Muscle of leg (tissue), 3 donors: ENCODE measurements at regions not wholly inside any gene's neighbourhood (a gene's known extent, or its start where the extent isn't known, plus 50 kb on each side); places are given as distances from the start of the nearest gene placed in this dataset.
A peak's percentile ranks its signal among the peaks of the same experiment; 100 is the strongest.
"Not testable (repeated sequence)": the region's sequence is repeated elsewhere in the genome, so short reads cannot be mapped to it uniquely, and the experiment has no call there.

Source experiments
- DNase-seq: peaks from one replicate; pipeline ENCODE4 v3.0.0; 2013
- H3K27ac ChIP-seq: one replicate; pipeline ENCODE4 v1.5.1; 2013; ENCODE audit warnings: mild to moderate bottlenecking, low read length, control low read depth
- H3K27me3 ChIP-seq: one replicate; pipeline ENCODE4 v1.6.1; 2013; ENCODE audit warnings: low read length; ENCODE audit not compliant: control insufficient read depth, insufficient read depth
- H3K36me3 ChIP-seq: one replicate; pipeline ENCODE4 v1.6.1; 2013; ENCODE audit warnings: low read length; ENCODE audit not compliant: control insufficient read depth, insufficient read depth
- H3K4me1 ChIP-seq: one replicate; pipeline ENCODE4 v1.6.1; 2013; ENCODE audit warnings: low read length; ENCODE audit not compliant: control insufficient read depth, insufficient read depth
- H3K4me3 ChIP-seq: one replicate; pipeline ENCODE4 v1.5.1; 2013; ENCODE audit warnings: low read length, control low read depth
- H3K9me3 ChIP-seq: replicated peaks from 2 replicates; pipeline ENCODE4 v1.6.1; 2013; ENCODE audit warnings: low read depth, low read length; ENCODE audit not compliant: control insufficient read depth
- whole genome bisulfite sequencing: methylation state at CpG from one replicate; pipeline ENCODE4 v1.1.5; 2013; ENCODE audit warnings: missing lambda C conversion rate; ENCODE audit not compliant: insufficient coverage; 5-methylcytosine and 5-hydroxymethylcytosine counted together

GRCh38 chr6:76562371-76562770 lies 489.9 kb upstream of the IMPG1 start:
- H3K27ac ChIP-seq, H3K4me3 ChIP-seq, DNase-seq, H3K4me1 ChIP-seq, H3K9me3 ChIP-seq, H3K27me3 ChIP-seq, H3K36me3 ChIP-seq: not testable (repeated sequence)
- no CpG with 5 or more reads among the region's 4 CpGs for WGBS

- not testable (repeated sequence) for H3K36me3 ChIP-seq, H3K4me3 ChIP-seq, H3K9me3 ChIP-seq
These were observed 488.6 kb upstream of the IMPG1 start for GRCh38 chr6:76560851-76561755.

GRCh38 chr6:76553256-76553655 lies 480.8 kb upstream of the IMPG1 start:
- peak; percentile 87 for DNase-seq

More at GRCh38 chr6:76560851-76561755, 488.6 kb upstream of the IMPG1 start:
- H3K27ac ChIP-seq, H3K27me3 ChIP-seq, H3K4me1 ChIP-seq, DNase-seq: not testable (repeated sequence)
- WGBS = 20% methylated on average over 2 of the region's 9 CpGs

GRCh38 chr6:76552268-76552667 lies 479.8 kb upstream of the IMPG1 start:
- Histone ChIP-seq H3K9me3 (no peaks in the 10 kb centered on the region), H3K36me3 (no peaks in the 10 kb centered on the region), H3K4me3 (no peak overlapping the region), H3K27me3 (no peaks in the 10 kb centered on the region), H3K4me1 (no peaks in the 10 kb centered on the region), H3K27ac (no peak overlapping the region)
- peak; percentile 3 for DNase-seq
- WGBS = no CpG with 5 or more reads among the region's 4 CpGs

More at GRCh38 chr6:76553256-76553655, 480.8 kb upstream of the IMPG1 start:
- no peak overlapping the region for H3K27ac ChIP-seq
- H3K27me3 ChIP-seq = no peaks in the 10 kb centered on the region
- no peak overlapping the region for H3K4me3 ChIP-seq
- no peaks in the 10 kb centered on the region for H3K9me3 ChIP-seq
- H3K4me1 ChIP-seq = no peaks in the 10 kb centered on the region
- no peaks in the 10 kb centered on the region for H3K36me3 ChIP-seq

GRCh38 chr6:76533661-76534060 lies 461.2 kb upstream of the IMPG1 start:
- H3K4me1 ChIP-seq = no peaks in the 10 kb centered on the region
- no CpG with 5 or more reads among the region's 4 CpGs for WGBS
- peaks cover 4% of the 10 kb centered on the region for H3K9me3 ChIP-seq

GRCh38 chr6:76532647-76533046 lies 460.2 kb upstream of the IMPG1 start:
- Histone ChIP-seq H3K36me3 (no peaks in the 10 kb centered on the region), H3K27me3 (no peaks in the 10 kb centered on the region), H3K9me3 (peaks cover 4% of the 10 kb centered on the region), H3K27ac (no peak overlapping the region), H3K4me1 (no peaks in the 10 kb centered on the region), H3K4me3 (no peak overlapping the region)
- WGBS = 71% methylated on average over 2 of the region's 2 CpGs
- DNase-seq = no peak

More at GRCh38 chr6:76533661-76534060, 461.2 kb upstream of the IMPG1 start:
- Histone ChIP-seq H3K27ac (no peak overlapping the region), H3K36me3 (no peaks in the 10 kb centered on the region), H3K4me3 (no peak overlapping the region), H3K27me3 (no peaks in the 10 kb centered on the region)
- no peak for DNase-seq

GRCh38 chr6:76518443-76518842 lies 446.0 kb upstream of the IMPG1 start:
- Histone ChIP-seq H3K9me3 (no peaks in the 10 kb centered on the region), H3K27me3 (no peaks in the 10 kb centered on the region), H3K4me1 (no peaks in the 10 kb centered on the region), H3K36me3 (no peaks in the 10 kb centered on the region), H3K27ac (no peak overlapping the region), H3K4me3 (no peak overlapping the region)
- DNase-seq = no peak

GRCh38 chr6:76516924-76517323 lies 444.5 kb upstream of the IMPG1 start:
- Histone ChIP-seq H3K27me3 (no peaks in the 10 kb centered on the region), H3K4me1 (no peaks in the 10 kb centered on the region), H3K9me3 (no peaks in the 10 kb centered on the region), H3K27ac (no peak overlapping the region), H3K36me3 (no peaks in the 10 kb centered on the region), H3K4me3 (no peak overlapping the region)
- 67% methylated on average over 1 of the region's 4 CpGs for WGBS
- DNase-seq = no peak

- H3K4me1 ChIP-seq = no peaks in the 10 kb centered on the region
- no peak overlapping the region for H3K27ac ChIP-seq
- no peaks in the 10 kb centered on the region for H3K36me3 ChIP-seq
- no peaks in the 10 kb centered on the region for H3K9me3 ChIP-seq
- no peak for DNase-seq
- no peak overlapping the region for H3K4me3 ChIP-seq
- no peaks in the 10 kb centered on the region for H3K27me3 ChIP-seq
These were observed 438.0 kb upstream of the IMPG1 start for GRCh38 chr6:76510489-76510888.

GRCh38 chr6:76509397-76509796 lies 436.9 kb upstream of the IMPG1 start:
- DNase-seq = peak; percentile 53

GRCh38 chr6:76506808-76507207 lies 434.3 kb upstream of the IMPG1 start:
- H3K36me3 ChIP-seq = no peaks in the 10 kb centered on the region
- no CpG with 5 or more reads among the region's 1 CpG for whole genome bisulfite sequencing
- H3K27me3 ChIP-seq = no peaks in the 10 kb centered on the region
- no peaks in the 10 kb centered on the region for H3K4me1 ChIP-seq
- peak; percentile 86 for DNase-seq
- no peaks in the 10 kb centered on the region for H3K9me3 ChIP-seq
- H3K27ac ChIP-seq = no peak overlapping the region
- H3K4me3 ChIP-seq = no peak overlapping the region

More at GRCh38 chr6:76509397-76509796, 436.9 kb upstream of the IMPG1 start:
- WGBS = no CpG with 5 or more reads among the region's 2 CpGs
- H3K9me3 ChIP-seq = no peaks in the 10 kb centered on the region
- no peak overlapping the region for H3K4me3 ChIP-seq
- H3K4me1 ChIP-seq = no peaks in the 10 kb centered on the region
- no peak overlapping the region for H3K27ac ChIP-seq
- H3K36me3 ChIP-seq = no peaks in the 10 kb centered on the region
- no peaks in the 10 kb centered on the region for H3K27me3 ChIP-seq
